Right hindlimb (tissue), 1 donor: ENCODE measurements at regions not wholly inside any gene's neighbourhood (a gene's known extent, or its start where the extent isn't known, plus 50 kb on each side); places are given as distances from the start of the nearest gene placed in this dataset.

Experiments
- DNase-seq: peaks from one replicate; pipeline ENCODE4 v3.0.0-alpha.2; 2018

DNA sequence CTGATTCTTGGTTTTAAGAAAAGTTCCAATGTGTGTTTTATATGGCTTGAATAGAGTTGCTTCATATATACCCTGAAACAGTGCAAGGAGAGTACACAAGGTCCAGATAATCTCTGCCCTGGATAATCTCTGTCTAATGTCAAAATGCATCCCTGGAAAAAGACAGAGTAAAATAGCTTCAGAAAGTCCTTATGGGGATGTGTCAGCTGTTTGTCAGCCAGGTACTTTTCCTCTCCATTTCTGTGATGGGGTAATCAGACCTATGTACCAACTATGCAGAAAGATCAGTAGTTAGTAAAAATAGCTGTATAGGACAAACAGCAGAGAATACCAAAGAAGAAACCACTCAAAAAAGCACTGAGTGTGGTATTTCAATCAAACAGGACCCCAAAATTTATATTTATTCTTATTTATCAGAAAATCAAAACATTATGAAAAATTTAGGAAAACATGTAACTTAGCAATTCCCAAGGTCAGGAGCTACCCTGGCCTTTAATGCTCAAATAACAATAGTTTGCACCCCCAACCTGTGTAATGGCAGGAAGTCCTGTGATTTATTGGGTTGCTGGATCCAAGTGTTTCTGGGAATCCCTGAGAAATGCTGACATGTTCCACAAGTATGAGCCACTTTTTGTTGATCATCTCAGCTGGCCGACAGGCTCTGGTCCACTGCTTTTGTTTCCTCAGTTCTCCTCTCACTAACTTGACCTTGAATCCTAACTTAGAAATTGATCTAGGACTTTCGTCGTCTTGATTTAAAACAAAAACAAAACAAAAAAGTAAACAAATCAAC lies 69.6 kb downstream of the MDH1 start:
- no peak for DNase-seq

DNA sequence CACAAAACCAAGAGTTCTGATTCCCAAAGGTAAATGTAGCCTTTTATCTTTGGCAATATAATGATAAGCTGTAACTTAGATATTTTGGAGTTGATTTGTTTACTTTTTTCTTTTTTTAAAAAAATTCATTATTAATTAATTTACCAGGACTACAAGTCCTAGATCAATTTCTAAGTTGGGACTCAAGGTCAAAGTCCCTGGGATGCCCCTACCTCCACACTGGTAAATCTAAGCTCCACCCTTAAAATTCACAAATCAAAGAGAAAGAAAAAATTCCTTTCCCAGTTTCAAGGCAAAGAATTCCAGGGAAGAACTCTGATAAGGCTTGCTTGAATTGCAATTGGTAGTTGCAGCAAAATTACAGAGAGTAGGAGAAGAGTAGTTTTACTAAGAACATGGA lies 71.3 kb downstream of the MDH1 start:
- DNase-seq: no peak

DNA sequence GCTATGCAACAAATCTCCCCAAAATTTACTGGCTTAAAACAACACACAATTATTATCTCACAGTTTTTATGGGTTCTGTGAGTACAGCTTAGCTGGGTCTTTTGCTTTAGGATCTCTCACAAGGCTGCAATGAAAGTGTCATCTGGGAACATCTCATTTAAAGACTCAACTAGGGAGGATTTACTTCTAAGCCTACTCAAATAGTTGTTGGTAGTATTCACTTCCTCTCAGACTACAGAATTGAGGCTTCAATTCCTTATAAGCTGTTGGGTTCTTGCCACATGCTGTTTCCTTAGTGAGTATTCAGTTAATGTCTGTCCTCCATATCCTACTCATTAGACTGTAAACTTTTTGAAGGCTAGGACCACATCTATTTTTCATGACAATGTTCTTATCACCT lies 72.3 kb downstream of the MDH1 start:
- DNase-seq: no peak

DNA sequence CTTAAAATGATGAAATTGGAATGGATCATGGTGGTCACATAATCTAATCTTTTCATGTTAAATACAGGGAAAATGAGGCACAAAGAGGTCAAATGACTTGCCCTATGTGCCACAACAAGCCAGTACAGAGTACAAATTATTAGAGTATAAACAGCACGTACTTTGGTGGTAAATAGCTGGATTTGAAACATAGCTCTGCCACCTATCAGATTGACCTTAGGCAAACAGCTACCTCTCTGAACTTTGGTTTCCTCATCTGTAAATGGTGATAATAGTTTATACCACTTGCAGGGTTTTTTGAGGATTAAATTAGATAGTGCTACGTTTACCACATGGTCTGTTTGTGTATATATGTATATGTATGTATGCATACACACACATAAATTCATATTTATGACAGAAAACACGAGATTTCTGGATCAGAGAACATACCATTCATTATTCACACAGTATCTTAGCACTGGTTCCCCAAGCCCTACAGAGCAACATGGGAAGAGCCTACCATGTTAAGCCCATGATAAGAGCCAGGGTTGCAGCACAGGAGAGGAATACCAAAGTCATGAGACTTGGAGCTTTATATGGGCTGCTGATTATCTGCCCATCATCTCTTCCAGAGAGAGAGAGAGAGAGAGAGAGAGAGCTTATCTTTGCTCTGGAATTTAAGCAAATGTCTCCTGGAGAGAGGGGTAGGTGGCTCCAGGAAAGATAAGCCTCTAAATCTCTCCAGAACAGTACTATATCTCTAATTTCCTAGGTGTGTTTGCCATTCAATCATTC lies 73.5 kb downstream of the MDH1 start:
- DNase-seq: no peak

DNA sequence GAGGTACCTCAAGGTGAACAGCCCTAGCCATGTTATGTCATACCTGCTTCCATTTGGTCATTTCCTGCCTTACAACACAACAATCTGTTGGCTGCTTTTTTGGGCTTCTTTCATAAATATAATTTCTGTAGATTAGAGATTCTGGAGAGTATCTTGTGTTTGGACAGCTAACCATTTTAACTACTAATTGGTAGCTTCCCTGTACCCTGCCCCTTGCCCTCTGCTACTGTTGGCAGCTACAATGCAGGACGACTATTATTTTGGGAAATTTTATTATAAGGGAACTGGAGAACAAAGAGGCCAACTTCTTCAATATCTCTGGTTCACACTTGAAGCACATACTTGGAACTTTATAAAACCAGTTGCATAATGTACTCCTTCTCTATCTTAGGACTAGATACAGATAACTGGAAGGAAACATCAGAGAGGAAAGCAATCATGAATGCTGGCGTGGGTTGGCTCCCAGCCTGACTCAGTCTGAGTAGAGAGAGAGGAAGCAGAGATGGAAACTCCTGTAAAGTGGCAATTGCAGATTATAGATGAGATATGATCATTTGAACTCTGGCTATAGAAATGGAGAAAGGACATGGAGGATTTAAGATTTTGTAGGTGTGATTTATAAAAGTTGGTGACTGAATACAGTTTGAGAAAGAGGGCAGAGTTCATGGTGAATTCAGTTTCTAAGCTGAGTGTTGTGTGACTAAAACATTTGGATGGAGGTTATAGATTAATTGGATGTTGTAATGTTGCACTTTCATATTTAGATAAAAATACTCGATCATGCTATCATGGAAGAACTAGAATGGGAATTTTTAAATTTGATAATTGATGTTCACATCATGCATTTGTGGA lies 74.5 kb downstream of the MDH1 start:
- no peak for DNase-seq

DNA sequence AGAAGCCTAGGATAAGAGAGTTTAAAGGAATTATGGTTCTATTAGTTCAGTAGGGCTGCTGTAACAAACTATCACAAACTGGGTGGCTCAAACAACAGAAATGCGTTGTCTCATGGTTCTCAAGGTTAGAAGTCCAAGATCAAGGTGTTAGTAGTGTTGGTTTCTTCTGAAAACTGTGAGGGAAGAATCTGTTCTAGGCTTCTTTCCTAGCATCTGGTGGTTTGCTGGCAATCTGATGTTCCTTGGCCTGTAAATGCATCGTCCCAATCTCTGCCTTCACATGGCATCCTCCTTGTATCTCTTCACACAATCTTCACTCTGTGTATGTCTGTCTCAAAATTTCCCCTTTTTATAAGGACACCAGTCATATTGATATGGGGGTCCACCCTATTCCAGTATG lies 76.3 kb downstream of the MDH1 start:
- DNase-seq: no peak

DNA sequence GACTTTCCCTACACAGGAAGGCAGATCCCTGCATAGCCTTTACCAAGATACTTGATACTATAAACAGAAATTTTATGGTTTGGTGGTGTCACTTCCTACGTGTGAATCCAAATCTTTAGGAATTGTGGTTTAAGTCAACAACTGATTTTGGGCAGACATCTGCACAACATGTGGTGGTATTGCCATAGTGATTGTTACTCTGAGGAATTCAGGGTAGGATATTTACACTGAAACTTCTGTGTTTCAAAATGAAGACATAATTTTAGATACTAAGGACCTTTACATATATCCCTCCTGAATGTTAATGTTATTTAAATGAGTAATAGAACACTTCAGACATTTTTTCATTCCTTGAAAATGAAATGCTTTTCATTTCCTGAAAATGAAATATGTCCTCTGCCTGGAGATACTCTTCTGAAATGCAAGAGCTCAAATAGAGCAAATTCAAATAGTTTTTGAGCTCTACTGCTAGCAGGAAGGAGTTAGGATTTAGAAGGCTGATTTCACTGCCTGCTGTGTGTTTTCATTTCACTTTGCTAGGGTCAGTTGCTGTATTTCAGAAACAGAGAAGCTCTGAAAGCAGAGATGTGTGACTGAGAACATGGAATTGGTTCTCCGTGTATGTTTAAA lies 77.2 kb downstream of the MDH1 start:
- peak; percentile 33 for DNase-seq

DNA sequence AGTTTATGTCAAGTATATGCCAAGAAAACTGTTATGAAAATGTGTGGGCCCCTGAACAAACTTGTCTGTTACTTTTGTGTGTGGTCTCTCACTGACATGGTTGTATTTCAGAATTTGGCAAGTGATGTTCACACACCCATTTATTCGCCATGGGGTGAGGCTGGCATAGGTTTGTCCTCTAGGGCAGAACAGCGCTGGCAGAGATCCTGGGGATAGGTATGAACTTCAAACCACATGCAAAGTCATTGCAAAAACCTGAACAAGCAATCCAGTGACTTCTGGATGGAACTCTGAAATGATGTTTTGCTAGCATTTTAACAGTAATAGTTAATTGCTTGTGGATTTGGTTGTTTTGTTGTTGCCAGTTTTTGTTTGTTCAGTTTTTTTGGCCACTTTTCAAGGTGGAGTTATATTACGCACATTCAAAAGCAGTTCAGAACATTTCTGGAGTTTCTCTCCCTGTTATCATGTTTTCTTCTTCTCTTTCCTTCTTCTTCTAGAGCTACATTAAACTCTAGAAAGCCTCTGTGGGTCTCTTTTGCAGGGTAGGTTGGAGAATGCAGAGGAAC lies 78.5 kb downstream of the MDH1 start:
- DNase-seq: no peak

DNA sequence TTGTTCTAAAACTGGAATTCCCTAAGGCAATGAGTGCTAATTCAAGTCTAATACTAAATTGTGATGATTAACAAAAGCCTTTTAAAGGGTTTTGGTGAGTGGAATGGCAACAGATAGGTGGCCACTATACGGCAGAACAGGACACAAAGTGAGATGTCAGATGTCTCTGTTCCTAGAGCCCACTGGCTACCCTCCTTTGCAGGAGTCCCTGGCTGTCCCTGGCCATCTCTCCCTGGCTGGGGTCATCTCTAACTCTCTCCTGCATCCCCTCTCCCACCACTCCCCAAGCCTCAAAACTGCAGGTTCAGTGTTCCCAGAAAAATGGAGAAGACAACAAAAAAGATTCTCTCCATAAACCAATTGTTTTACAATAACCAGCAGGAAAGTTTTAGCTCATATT lies 79.2 kb downstream of the MDH1 start:
- no peak for DNase-seq

DNA sequence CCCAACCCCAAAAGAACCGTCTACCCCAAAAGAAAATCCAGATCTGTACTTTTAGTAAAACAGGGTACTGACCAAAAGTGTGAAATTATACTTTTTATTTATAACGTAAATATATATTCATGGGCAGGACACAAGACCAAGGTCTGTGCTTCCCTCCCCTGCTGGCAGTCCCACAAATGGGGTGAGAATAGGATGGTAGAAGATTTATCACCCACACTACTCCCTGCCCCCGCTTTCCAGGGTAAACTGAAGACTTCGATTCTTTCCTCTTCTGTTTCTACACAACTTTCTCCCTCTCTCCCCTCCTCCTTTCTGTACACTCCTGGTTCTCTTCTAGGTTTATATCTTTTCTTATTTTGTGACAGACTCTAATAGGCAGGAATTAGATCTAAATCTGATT lies 79.7 kb downstream of the MDH1 start:
- DNase-seq: no peak

DNA sequence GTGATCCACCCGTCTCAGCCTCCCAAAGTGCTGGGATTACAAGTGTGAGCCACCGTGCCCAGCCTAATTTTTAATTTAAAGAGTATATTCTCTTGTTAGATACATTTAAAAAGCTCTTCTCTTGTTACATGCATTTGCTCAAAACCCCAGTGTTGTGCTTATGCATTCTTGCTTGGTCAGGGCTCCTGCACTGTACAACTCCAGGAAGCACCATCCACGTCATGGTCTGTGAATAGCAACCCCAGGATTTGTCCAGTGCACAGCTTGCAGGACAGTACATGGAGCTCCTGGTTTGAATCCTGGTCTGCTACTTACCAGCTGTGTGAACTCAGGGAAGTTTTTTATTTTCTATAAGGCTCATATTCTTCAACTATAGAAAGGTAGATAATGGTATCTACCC lies 80.8 kb downstream of the MDH1 start:
- DNase-seq: no peak

DNA sequence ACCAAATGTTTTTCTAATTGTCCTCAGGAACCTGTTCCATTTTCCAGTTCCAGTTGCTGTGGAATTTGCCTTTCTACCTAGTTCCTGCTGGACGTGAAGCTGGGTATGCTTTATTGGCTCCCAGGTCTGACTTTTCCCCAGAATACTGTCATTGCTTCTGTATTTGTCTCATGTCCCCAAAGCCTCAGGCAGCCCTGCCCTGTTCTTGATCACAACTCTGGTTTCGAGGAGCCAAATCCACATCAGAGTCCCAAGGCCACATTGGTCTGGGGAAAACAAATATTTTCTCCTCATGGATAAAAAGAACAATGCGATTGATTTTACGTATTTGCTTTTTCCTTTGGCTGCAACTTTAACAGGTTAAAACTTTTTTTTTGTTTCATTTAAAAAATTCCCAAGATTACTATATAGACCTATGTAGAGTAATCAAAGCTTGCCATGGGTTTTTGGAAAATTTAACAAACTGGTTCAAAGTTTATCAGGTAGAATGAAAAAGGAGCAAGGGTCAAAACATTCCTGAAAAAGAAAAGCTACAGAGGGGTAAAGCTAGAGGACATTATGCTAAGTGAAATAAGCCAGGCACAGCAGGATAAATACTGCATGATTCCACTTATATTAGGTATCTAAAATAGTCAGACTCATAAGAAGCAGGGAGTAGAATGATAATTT lies 85.2 kb downstream of the MDH1 start:
- DNase-seq: no peak

DNA sequence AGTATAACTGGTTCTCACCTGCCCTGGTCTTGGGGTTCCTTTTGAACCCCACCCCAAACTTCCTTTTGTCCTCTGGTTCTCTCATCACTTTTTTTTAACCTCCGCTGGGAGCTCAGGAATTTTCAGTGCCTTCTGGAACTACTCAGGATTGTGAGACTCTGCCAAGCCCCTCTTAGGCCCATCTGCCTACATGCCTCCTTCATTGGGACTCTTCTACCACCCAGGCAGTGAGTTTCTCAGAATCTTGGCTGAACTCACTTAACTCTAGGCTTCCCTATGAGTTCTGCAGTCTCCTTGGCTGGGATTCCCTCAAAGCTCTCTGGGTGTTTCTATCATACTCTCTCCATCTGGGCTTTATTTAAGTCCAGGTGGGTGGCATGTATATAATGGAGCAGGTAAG lies 86.3 kb downstream of the MDH1 start:
- DNase-seq: no peak

DNA sequence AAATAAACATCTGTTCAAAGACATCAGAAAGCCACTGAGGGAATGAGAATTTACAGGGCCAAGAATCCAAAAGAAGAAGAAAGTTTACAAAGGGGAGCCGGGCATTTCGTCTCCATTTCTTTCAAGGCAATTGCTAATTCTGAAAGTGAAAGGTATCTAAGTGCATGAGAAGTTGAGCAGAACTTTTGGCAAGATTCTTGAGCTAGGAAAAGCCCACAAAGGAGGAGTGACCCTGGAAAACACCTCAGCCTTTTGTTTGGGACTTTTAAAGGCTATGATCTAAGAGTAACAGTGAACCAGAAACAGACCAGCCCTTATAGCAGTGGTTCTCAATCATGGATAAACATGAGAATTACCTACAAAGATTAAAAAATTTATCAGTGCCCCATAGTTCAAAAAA lies 87.4 kb downstream of the MDH1 start:
- no peak for DNase-seq

DNA sequence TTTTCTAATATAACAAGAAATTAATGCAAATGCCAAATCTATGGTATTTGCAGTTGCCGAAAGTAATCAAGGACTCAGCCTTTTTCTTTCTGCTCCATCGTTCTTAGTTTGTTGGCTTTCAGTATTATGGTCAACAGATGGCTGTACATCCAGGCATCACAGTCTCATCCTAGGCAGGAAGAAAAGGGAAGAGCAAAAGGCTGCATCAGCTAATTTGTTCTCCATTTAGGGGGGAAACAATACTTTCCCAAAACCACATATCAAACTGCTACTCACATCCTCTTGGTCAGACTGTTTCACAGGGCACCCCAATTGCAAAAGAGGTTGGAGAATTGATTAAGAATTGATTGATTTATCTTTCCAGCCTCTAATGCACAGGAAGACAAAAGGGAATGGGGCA lies 89.3 kb downstream of the MDH1 start:
- DNase-seq: no peak

DNA sequence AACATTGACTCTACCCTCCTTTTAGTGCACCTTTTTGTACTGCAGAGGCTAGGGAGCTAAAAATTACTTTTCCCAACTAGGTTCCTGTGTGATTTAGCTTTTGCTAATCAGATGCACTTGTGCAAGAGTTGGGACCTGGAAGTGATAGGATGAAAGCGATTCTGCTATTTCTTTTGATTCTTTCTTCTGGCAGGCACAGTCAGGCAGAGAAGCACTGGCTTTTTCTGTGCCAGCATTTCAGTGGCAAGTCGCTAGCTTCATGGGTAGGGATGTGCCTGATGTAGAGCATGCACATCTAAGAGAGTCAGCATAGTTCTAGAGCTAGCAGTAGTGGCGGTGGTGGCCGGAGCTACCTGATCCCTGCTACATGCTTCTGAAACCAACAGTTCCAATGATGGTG lies 89.8 kb downstream of the MDH1 start:
- DNase-seq: no peak

DNA sequence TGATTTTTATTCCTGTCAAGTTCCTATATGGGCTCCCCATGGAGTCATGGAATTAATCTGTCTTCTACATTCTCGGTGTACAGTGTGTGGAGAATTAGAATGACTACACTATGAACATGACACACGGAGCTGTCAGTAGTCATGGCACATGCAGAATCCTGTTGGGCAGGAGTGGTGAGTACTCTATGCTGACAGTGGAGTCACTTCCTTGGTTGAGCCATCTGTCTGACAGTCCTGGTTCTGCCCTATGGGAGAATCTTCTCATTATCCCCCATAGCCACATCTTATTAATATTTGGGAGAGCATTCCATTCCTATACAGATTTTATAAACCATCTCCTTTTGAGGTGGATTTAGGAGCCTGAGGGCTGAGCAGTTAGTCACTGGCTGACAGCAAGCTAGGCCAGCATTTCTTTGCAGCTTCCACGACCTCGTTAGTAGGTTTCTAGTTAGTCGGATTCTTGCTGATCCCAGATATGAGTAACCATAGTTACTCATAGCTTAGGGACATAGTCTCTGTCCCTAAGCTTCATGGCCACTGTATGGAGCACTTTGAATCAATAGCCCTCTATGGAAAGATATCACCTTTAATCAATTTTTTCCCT lies 90.6 kb downstream of the MDH1 start:
- DNase-seq: no peak

DNA sequence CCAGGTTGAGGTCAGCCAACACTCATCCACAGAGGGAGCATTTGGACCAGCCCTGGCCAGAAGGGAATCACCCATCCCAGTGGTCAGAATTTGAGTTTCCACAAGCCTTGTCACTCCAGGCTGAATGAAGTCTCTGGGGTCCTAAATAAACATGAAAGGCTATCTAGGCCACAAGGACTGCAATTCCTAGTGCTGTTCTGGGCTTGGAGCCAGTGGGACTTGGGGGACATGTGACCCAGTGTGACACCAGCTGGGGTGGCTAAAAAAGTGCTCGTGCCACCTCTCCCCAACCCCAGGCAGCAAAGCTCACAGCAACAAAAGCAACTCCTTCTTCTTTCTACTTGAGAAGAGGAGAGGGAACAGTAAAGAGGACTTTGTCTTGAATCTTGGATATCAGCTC lies 91.7 kb downstream of the MDH1 start:
- DNase-seq: no peak

DNA sequence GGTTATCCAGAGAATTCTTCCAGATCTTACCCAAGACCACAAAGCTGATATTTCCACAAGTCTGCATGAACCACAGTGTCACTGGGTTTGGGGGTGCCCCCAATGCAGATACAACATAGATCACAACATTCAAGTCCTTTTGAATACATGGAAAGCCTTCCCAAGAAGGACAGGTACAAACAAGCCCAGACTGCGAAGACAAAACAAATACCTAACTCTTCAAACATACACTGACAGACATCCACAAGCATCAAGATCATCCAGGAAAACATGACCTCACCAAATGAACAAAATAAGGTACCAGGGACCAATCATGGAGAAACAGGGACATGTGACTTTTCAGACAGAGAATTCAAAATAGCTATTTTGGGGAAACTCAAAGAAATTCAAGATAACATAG lies 93.1 kb downstream of the MDH1 start:
- DNase-seq: no peak

DNA sequence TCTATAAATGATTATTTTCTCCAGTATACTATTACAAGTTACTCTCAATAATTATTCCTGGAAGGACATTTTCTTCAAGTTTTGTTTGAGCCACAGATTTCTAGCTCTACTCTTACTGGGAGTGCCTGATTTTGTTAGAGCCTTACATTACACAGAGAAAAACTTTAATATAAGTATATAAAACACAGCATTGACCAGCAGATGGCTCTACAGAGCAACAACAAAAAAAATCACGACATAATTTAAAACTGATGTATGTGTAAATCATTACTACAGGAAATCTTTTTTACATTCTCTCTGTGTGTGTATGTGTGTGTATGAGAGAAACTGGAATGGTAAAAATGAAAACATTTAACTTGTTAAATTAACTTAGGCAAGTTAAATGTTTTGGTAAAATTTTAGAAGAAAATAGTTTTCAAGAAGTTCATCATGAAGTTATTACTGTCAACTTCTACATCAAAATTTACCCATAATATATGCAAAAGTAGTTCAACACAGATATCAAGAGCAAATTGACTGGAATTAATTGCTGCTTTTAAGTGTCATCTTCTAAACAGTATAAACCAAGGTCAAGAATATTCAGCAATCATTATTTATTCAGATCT lies 103.3 kb downstream of the MDH1 start:
- no peak for DNase-seq

DNA sequence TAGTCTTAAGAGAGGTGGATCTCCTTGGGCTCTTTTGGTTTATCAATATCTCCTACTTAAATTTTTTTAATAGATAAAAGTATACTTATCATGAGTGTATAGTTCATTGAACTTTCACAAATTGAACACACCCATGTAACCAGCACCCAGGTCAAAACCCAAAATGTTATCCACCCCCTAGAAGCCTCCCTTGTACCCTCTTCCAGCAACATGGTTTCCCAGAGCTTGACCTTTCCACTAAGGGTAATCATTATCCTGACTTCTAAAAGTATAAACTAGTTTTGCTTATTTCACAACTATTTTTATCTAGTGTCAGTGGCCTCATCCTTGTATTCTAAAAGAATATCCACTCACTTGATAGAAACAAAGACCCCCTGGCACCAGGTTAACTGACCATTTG lies 106.8 kb downstream of the MDH1 start:
- DNase-seq: no peak
